Small intestine (tissue), 7 donors: ENCODE measurements at regions not wholly inside any gene's neighbourhood (a gene's known extent, or its start where the extent isn't known, plus 50 kb on each side); places are given as distances from the start of the nearest gene placed in this dataset.
A peak's percentile ranks its signal among the peaks of the same experiment; 100 is the strongest.

Experiments
- DNase-seq, 2 donors: peaks; one replicate each; pipeline versions ENCODE4 v3.0.0 to v3.0.0-alpha.2; 2013
- FAIRE-seq: peaks from 2 replicates; lab custom pipeline; 2012; peaks lifted over from hg19 to GRCh38; lab: Jason Lieb, UNC
- H3K27ac ChIP-seq, 3 donors: one replicate each; pipeline ENCODE4 v1.5.1; 2013; ENCODE audit warnings: low read length in 2 of 3, mild to moderate bottlenecking in 2 of 3, control low read depth in 1 of 3, inconsistent platforms in 1 of 3, low read depth in 1 of 3, moderate library complexity in 1 of 3
- H3K27me3 ChIP-seq, 3 donors: one replicate each; pipeline ENCODE4 v1.6.1; 2013; ENCODE audit warnings: low read length in 3 of 3, inconsistent platforms in 1 of 3; ENCODE audit not compliant: control insufficient read depth in 3 of 3, insufficient read depth in 3 of 3
- H3K36me3 ChIP-seq, 3 donors: one replicate each; pipeline ENCODE4 v1.6.1; 2013; ENCODE audit warnings: low read length in 3 of 3, inconsistent platforms in 1 of 3, low read depth in 1 of 3, mild to moderate bottlenecking in 1 of 3, moderate library complexity in 1 of 3; ENCODE audit not compliant: control insufficient read depth in 3 of 3, insufficient read depth in 2 of 3
- H3K4me1 ChIP-seq, 3 donors: one replicate each; pipeline ENCODE4 v1.6.1; 2013; ENCODE audit warnings: low read length in 2 of 3, inconsistent platforms in 1 of 3, low read depth in 1 of 3, mild to moderate bottlenecking in 1 of 3, moderate library complexity in 1 of 3; ENCODE audit not compliant: control insufficient read depth in 3 of 3, insufficient read depth in 2 of 3
- H3K4me3 ChIP-seq, 3 donors: one replicate each; pipeline ENCODE4 v1.5.1; 2013; ENCODE audit warnings: low read length in 3 of 3, control low read depth in 1 of 3, inconsistent platforms in 1 of 3, low read depth in 1 of 3, mild to moderate bottlenecking in 1 of 3, moderate library complexity in 1 of 3
- H3K9me3 ChIP-seq, 2 donors: one replicate each; pipeline ENCODE4 v1.6.1; 2013; ENCODE audit warnings: low read depth in 1 of 2, low read length in 1 of 2; ENCODE audit not compliant: control insufficient read depth in 2 of 2, insufficient read depth in 1 of 2
- WGBS, 3 donors: extraction: QIAGEN DNeasy Blood & Tissue Kit; methylation state at CpG; one replicate each; pipeline ENCODE4 v1.1.7; 2013; 5-methylcytosine and 5-hydroxymethylcytosine counted together
- donor health status: healthy with polysubstance abuse.
- donor health status: control.
- donor health status: control.
- donor health status: Bipolar disorder and iron deficiency.
- donor health status: healthy.

DNA sequence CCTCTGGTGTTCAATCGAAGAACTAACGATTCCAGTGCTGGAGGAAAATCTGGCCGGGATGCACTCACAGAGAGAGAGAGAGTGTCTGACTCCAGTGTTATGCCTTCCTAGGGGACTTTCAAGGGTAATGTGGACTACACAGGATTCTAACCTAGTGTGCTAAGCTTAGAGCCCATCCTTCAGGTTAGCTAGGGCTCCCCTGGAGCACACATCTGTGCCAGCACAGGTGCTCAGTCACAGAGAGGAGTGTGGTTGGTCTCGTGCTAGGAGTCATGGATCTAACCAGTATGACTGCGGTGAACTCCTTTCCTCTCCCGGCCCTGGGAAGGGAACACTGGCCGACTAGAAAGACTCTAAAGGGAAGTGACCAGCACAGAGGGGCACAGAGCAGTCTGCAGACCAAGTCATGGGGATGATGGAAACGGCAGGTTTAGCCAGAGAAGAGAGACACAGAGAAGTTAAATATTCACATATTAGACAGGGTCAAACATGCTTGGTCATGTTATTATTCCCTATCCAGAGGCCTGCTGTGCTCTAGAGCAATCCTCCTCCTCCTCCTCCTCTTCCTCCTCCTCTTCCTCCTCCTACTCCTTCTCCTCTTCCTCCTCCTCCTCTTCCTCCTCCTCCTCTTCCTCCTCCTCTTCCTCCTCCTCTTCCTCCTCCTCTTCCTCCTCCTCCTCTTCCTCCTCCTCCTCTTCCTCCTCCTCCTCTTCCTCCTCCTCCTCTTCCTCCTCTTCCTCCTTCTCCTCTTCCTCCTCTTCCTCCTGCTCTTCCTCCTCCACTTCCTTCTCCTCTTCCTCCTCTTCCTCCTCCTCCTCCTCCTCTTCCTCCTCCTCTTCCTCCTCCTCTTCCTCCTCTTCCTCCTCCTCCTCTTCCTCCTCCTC, 280.3 kb downstream of the XXYLT1 start:
- no peaks in the 10 kb centered on the region for H3K27me3 ChIP-seq
- no peak for FAIRE-seq

GRCh38 chr3:194991338-194991654, 279.7 kb downstream of the XXYLT1 start:
- no peaks in the 10 kb centered on the region for H3K36me3 ChIP-seq
- FAIRE-seq (no peak), DNase-seq (no peak)
- H3K27me3 ChIP-seq, result no peaks in the 10 kb centered on the region
- H3K4me1 ChIP-seq, result peaks cover 0 to 15% (median 0%) of the 10 kb centered on the region in 3 donors
- no peaks in the 10 kb centered on the region for H3K9me3 ChIP-seq
- H3K4me3 ChIP-seq, result no peak overlapping the region
- no peak overlapping the region for H3K27ac ChIP-seq
- WGBS, 3 donors, result 68 to 74% (median 71%) methylated on average over 4 of the region's 4 CpGs

More for the DNA sequence above, 280.3 kb downstream of the XXYLT1 start:
- Histone ChIP-seq H3K27ac (no peak overlapping the region), H3K36me3 (no peaks in the 10 kb centered on the region), H3K4me3 (no peak overlapping the region), H3K9me3 (no peaks in the 10 kb centered on the region), H3K4me1 (peaks cover 0 to 10% (median 0%) of the 10 kb centered on the region in 3 donors)
- no peak for DNase-seq
- WGBS, 3 donors, result 78 to 83% (median 80%) methylated on average over 8 of the region's 8 CpGs

GRCh38 chr3:194993896-194994295, 277.1 kb downstream of the XXYLT1 start:
- DNase-seq (no peak), FAIRE-seq (no peak)
- H3K9me3 ChIP-seq, result no peaks in the 10 kb centered on the region
- H3K4me3 ChIP-seq, result no peak overlapping the region
- no peaks in the 10 kb centered on the region for H3K36me3 ChIP-seq
- no peaks in the 10 kb centered on the region for H3K27me3 ChIP-seq
- H3K4me1 ChIP-seq, result peaks cover 0 to 15% (median 0%) of the 10 kb centered on the region in 3 donors
- WGBS, 3 donors, result 89 to 90% (median 89%) methylated on average over 14 of the region's 14 CpGs
- no peak overlapping the region for H3K27ac ChIP-seq

DNA sequence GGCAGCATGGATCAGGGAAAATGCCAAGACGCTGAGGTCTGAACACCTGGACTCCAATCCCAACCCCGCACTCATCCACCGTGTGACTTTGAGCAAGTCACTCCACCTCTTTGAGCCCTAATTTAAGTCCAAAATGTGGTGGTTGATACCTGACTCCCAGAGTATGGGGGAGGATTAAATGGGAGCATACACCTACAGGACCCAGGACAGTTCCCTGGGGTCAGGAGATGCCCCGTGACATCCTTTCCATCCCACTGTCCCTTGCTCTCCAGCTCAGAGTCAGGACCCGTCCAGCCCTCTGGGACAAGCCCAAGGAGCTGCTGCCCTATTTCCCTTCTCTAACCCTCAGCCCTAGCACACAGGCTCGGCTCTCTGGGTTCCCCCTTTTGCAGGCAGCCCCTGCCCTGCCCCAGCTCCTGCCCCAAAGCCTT, 276.4 kb downstream of the XXYLT1 start:
- no peak for DNase-seq
- H3K9me3 ChIP-seq, result no peaks in the 10 kb centered on the region
- 89% methylated on average over 6 of the region's 6 CpGs for WGBS, 3 donors
- no peak overlapping the region for H3K27ac ChIP-seq
- H3K4me1 ChIP-seq, result peaks cover 0 to 15% (median 0%) of the 10 kb centered on the region in 3 donors
- H3K4me3 ChIP-seq, result no peak overlapping the region
- no peaks in the 10 kb centered on the region for H3K27me3 ChIP-seq
- H3K36me3 ChIP-seq, result no peaks in the 10 kb centered on the region
- no peak for FAIRE-seq

- no peaks in the 10 kb centered on the region for H3K27me3 ChIP-seq
Observed at GRCh38 chr3:194995334-194995733, 275.6 kb downstream of the XXYLT1 start.

DNA sequence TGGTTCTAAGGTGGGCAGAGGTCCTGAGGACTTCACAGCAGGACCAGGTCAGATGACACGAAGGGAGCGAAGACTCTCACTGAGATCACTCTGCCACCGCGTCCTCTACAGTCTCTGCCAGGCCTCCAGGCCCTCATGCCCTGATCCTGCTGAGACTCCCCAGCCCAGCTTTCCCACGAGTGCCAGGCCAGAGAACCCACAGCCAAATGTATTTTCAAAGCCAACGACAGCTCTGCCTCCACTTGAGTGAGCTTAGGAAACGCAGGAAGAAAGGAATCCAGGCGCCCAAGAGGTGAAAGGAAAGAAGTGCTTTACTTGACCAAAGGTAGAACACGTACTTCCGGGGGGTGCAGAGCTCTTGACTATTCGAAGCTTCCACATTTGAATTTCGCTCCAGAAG, 275.0 kb downstream of the XXYLT1 start:
- H3K9me3 ChIP-seq, result no peaks in the 10 kb centered on the region
- H3K4me3 ChIP-seq, result no peak overlapping the region
- H3K4me1 ChIP-seq, result peaks cover 0 to 15% (median 0%) of the 10 kb centered on the region in 3 donors
- FAIRE-seq, result no peak
- no peak overlapping the region for H3K27ac ChIP-seq
- DNase-seq, result no peak
- H3K27me3 ChIP-seq, result no peaks in the 10 kb centered on the region
- H3K36me3 ChIP-seq, result no peaks in the 10 kb centered on the region
- WGBS, 3 donors, result 82 to 91% (median 87%) methylated on average over 12 of the region's 12 CpGs

More at GRCh38 chr3:194995334-194995733, 275.6 kb downstream of the XXYLT1 start:
- H3K9me3 ChIP-seq, result no peaks in the 10 kb centered on the region
- H3K4me3 ChIP-seq, result no peak overlapping the region
- no peak overlapping the region for H3K27ac ChIP-seq
- DNase-seq (peak in 1 of 2 donors; percentile 74), FAIRE-seq (no peak)
- peaks cover 0 to 15% (median 0%) of the 10 kb centered on the region in 3 donors for H3K4me1 ChIP-seq
- 67 to 76% (median 74%) methylated on average over 7 of the region's 7 CpGs for WGBS, 3 donors
- H3K36me3 ChIP-seq, result no peaks in the 10 kb centered on the region

- H3K4me3 ChIP-seq, result no peak overlapping the region
- H3K27ac ChIP-seq, result no peak overlapping the region
- WGBS, 3 donors, result 82 to 88% (median 86%) methylated on average over 9 of the region's 9 CpGs
- H3K4me1 ChIP-seq, result peaks cover 0 to 15% (median 0%) of the 10 kb centered on the region in 3 donors
- no peaks in the 10 kb centered on the region for H3K36me3 ChIP-seq
- no peaks in the 10 kb centered on the region for H3K27me3 ChIP-seq
- DNase-seq (no peak), FAIRE-seq (no peak)
- H3K9me3 ChIP-seq, result peaks cover 0 to under 1% of the 10 kb centered on the region in 2 donors
Observed at GRCh38 chr3:194996746-194997145, 274.2 kb downstream of the XXYLT1 start.

GRCh38 chr3:194998417-194998816, 272.5 kb downstream of the XXYLT1 start:
- Histone ChIP-seq H3K4me1 (peaks cover 0 to 15% (median 0%) of the 10 kb centered on the region in 3 donors), H3K36me3 (no peaks in the 10 kb centered on the region), H3K4me3 (no peak overlapping the region), H3K27ac (no peak overlapping the region), H3K9me3 (peaks cover 0 to 3% of the 10 kb centered on the region in 2 donors), H3K27me3 (no peaks in the 10 kb centered on the region)
- FAIRE-seq, result no peak
- no peak for DNase-seq
- 85 to 91% (median 86%) methylated on average over 6 of the region's 6 CpGs for WGBS, 3 donors
